ENCODE measurements at regions not wholly inside any gene's neighbourhood (a gene's known extent, or its start where the extent isn't known, plus 50 kb on each side); places are given as distances from the start of the nearest gene placed in this dataset.

GRCh38 chr19:28285078-28285477 lies 927.9 kb downstream of the UQCRFS1 start:
- Histone ChIP-seq H3K4me3 (no peak overlapping the region), H3K36me3 (no peaks in the 10 kb centered on the region), H3K4me1 (peaks cover 10% of the 10 kb centered on the region), H3K27ac (replicated peaks) (no peak overlapping the region), H3K9me3 (replicated peaks) (peaks cover 16% of the 10 kb centered on the region), H3K27me3 (ENCODE audit: low read depth) (peaks cover 31% of the 10 kb centered on the region)
- DNase-seq = no peak
- intact Hi-C loops (cut with micrococcal nuclease) = no loop called here
- TF ChIP-seq CTCF (IDR thresholded peaks at IDR 0.05; ENCODE audit: borderline replicate concordance) = no peak

GRCh38 chr19:28284389-28284788 lies 928.6 kb downstream of the UQCRFS1 start:
- no peak for TF ChIP-seq CTCF (IDR thresholded peaks at IDR 0.05; ENCODE audit: borderline replicate concordance)
- Histone ChIP-seq H3K27ac (replicated peaks) (no peak overlapping the region), H3K4me3 (no peak overlapping the region), H3K4me1 (peaks cover 5% of the 10 kb centered on the region), H3K9me3 (replicated peaks) (peaks cover 16% of the 10 kb centered on the region), H3K36me3 (no peaks in the 10 kb centered on the region), H3K27me3 (ENCODE audit: low read depth) (peaks cover 27% of the 10 kb centered on the region)
- intact Hi-C loops (cut with micrococcal nuclease) = no loop called here
- no peak for DNase-seq

- Histone ChIP-seq H3K4me1 (no peaks in the 10 kb centered on the region), H3K4me3 (no peak overlapping the region), H3K9me3 (replicated peaks) (peaks cover 16% of the 10 kb centered on the region), H3K27ac (replicated peaks) (no peak overlapping the region), H3K36me3 (no peaks in the 10 kb centered on the region), H3K27me3 (ENCODE audit: low read depth) (peaks cover 27% of the 10 kb centered on the region)
- TF ChIP-seq CTCF (IDR thresholded peaks at IDR 0.05; ENCODE audit: borderline replicate concordance) = no peak
- DNase-seq = no peak
- intact Hi-C loops (cut with micrococcal nuclease) = no loop called here
These were observed 929.4 kb downstream of the UQCRFS1 start for GRCh38 chr19:28283592-28283991.

- Histone ChIP-seq H3K4me3 (no peak overlapping the region), H3K27ac (replicated peaks) (no peak overlapping the region), H3K4me1 (no peaks in the 10 kb centered on the region), H3K36me3 (no peaks in the 10 kb centered on the region), H3K9me3 (replicated peaks) (peaks cover 15% of the 10 kb centered on the region), H3K27me3 (ENCODE audit: low read depth) (peaks cover 24% of the 10 kb centered on the region)
- intact Hi-C loops (cut with micrococcal nuclease) = no loop called here
- no peak for DNase-seq
- TF ChIP-seq CTCF (IDR thresholded peaks at IDR 0.05; ENCODE audit: borderline replicate concordance) = no peak
These were observed 931.3 kb downstream of the UQCRFS1 start for GRCh38 chr19:28281676-28282075.

- intact Hi-C loops (cut with micrococcal nuclease) = no loop called here
- no peak for TF ChIP-seq CTCF (IDR thresholded peaks at IDR 0.05; ENCODE audit: borderline replicate concordance)
- H3K27me3 ChIP-seq (ENCODE audit: low read depth) = no peaks in the 10 kb centered on the region
These were observed 948.4 kb downstream of the UQCRFS1 start for GRCh38 chr19:28264556-28264955.

GRCh38 chr19:28258829-28259228 lies 954.1 kb downstream of the UQCRFS1 start:
- no peak overlapping the region for H3K4me3 ChIP-seq
- TF ChIP-seq CTCF (IDR thresholded peaks at IDR 0.05; ENCODE audit: borderline replicate concordance) = no peak
- peaks cover 9% of the 10 kb centered on the region for H3K9me3 ChIP-seq (replicated peaks)
- DNase-seq = no peak
- no peaks in the 10 kb centered on the region for H3K36me3 ChIP-seq
- intact Hi-C loops (cut with micrococcal nuclease) = no loop called here
- no peak overlapping the region for H3K27ac ChIP-seq (replicated peaks)
- H3K4me1 ChIP-seq = no peaks in the 10 kb centered on the region
- H3K27me3 ChIP-seq (ENCODE audit: low read depth) = no peaks in the 10 kb centered on the region

More at GRCh38 chr19:28264556-28264955, 948.4 kb downstream of the UQCRFS1 start:
- peaks cover 9% of the 10 kb centered on the region for H3K9me3 ChIP-seq (replicated peaks)
- DNase-seq = no peak
- H3K4me1 ChIP-seq = no peaks in the 10 kb centered on the region
- no peak overlapping the region for H3K4me3 ChIP-seq
- H3K27ac ChIP-seq (replicated peaks) = no peak overlapping the region
- H3K36me3 ChIP-seq = no peaks in the 10 kb centered on the region

All from left ventricle myocardium inferior (tissue), 1 donor.